Stomach (tissue), 4 donors: ENCODE measurements at regions not wholly inside any gene's neighbourhood (a gene's known extent, or its start where the extent isn't known, plus 50 kb on each side); places are given as distances from the start of the nearest gene placed in this dataset.

ENCODE experiments used
- CTCF ChIP-seq, 7 experiments: fragments of 450-650 bp in 4 of 7; fragments of 200-600 bp in 3 of 7; sonication (generic) in 3 of 7; IDR thresholded peaks; one replicate each; pipeline ENCODE4 v1.5.1; 2016 to 2019; ENCODE audit warnings: antibody characterized with exemption in 7 of 7, control low read depth in 2 of 7, mild to moderate bottlenecking in 1 of 7
- EP300 ChIP-seq: sonication (generic); formaldehyde crosslinking; IDR thresholded peaks from one replicate; pipeline ENCODE4 v1.6.1; 2017; ENCODE audit warnings: antibody characterized with exemption
- POLR2A ChIP-seq, 4 donors: fragments of 450-650 bp; IDR thresholded peaks; one replicate each; pipeline ENCODE4 v1.6.1; 2016; ENCODE audit warnings: antibody characterized with exemption in 4 of 4, control low read depth in 2 of 4, mild to moderate bottlenecking in 1 of 4, moderate library complexity in 1 of 4

GRCh38 chr16:16971042-16971441 is 499.7 kb downstream of the XYLT1 start:
- no peak for TF ChIP-seq POLR2A (IDR thresholded peaks at IDR 0.05)
- no peak for TF ChIP-seq EP300
- TF ChIP-seq CTCF (IDR thresholded peaks at IDR 0.05): no peak
